Gastrocnemius medialis (tissue), 4 donors: ENCODE measurements at regions not wholly inside any gene's neighbourhood (a gene's known extent, or its start where the extent isn't known, plus 50 kb on each side); places are given as distances from the start of the nearest gene placed in this dataset.

Source experiments
- ATAC-seq, 2 donors: fragments of 150-250 bp; one replicate each; pipeline ENCODE4 v1.9.1; 2016
- DNase-seq, 2 donors: peaks; one replicate each; pipeline ENCODE4 v3.0.0-alpha.2; 2019
- H3K27ac ChIP-seq, 4 donors: fragments of 200-600 bp; sonication (generic); 1 replicate in 1 of 4; 2 replicates in 3 of 4; pipeline ENCODE4 v1.5.1; 2016 to 2018; ENCODE audit warnings: mild to moderate bottlenecking in 2 of 4, moderate library complexity in 1 of 4
- H3K27me3 ChIP-seq, 3 donors: fragments of 200-600 bp; sonication (generic) in 2 of 3; 1 replicate in 1 of 3; 2 replicates in 2 of 3; pipeline versions ENCODE4 v1.5.1 to v1.6.0; 2016 to 2019; ENCODE audit warnings: mild to moderate bottlenecking in 1 of 3, moderate library complexity in 1 of 3
- H3K36me3 ChIP-seq, 2 donors: fragments of 200-600 bp; sonication (generic) in 1 of 2; one replicate each; pipeline ENCODE4 v1.5.1; 2017 to 2018
- H3K4me1 ChIP-seq, 2 donors: fragments of 200-600 bp; sonication (generic) in 1 of 2; one replicate each; pipeline ENCODE4 v1.5.1; 2016 to 2017; ENCODE audit warnings: mild to moderate bottlenecking in 2 of 2
- H3K4me3 ChIP-seq, 4 donors: fragments of 200-600 bp; sonication (generic) in 3 of 4; 1 replicate in 1 of 4; 2 replicates in 3 of 4; pipeline ENCODE4 v1.5.1; 2016 to 2019; ENCODE audit warnings: mild to moderate bottlenecking in 2 of 4
- H3K9me3 ChIP-seq, 3 donors: fragments of 200-600 bp; sonication (generic) in 2 of 3; 1 replicate in 1 of 3; 2 replicates in 2 of 3; pipeline ENCODE4 v1.5.1; 2016 to 2019
- CTCF ChIP-seq, 5 experiments: fragments of 450-650 bp in 3 of 5; fragments of 200-600 bp in 2 of 5; sonication (generic) in 2 of 5; IDR thresholded peaks in 4 of 5; conservative IDR thresholded peaks in 1 of 5; 1 replicate in 4 of 5; 2 replicates in 1 of 5; pipeline ENCODE4 v1.5.1; 2016 to 2019; ENCODE audit warnings: antibody characterized with exemption in 5 of 5, mild to moderate bottlenecking in 3 of 5, moderate library complexity in 3 of 5
- POLR2A ChIP-seq, 2 donors: fragments of 450-650 bp; IDR thresholded peaks; one replicate each; pipeline ENCODE4 v1.6.1; 2017; ENCODE audit warnings: antibody characterized with exemption in 2 of 2, mild to moderate bottlenecking in 2 of 2, moderate library complexity in 2 of 2
- in situ Hi-C, 4 donors: fragments of 200-750 bp; cut with MboI; loops; one replicate each; pipeline versions ENCODE4 v1.15.0 to v1.8.0; 2017; ENCODE audit warnings: low sequenced_read_pairs in 4 of 4
- intact Hi-C: fragments of 100-400 bp; cut with DNase I; formaldehyde crosslinking; loops from one replicate; pipeline ENCODE4 v1.15.1; 2023; ENCODE audit warnings: low total_unique reads

DNA sequence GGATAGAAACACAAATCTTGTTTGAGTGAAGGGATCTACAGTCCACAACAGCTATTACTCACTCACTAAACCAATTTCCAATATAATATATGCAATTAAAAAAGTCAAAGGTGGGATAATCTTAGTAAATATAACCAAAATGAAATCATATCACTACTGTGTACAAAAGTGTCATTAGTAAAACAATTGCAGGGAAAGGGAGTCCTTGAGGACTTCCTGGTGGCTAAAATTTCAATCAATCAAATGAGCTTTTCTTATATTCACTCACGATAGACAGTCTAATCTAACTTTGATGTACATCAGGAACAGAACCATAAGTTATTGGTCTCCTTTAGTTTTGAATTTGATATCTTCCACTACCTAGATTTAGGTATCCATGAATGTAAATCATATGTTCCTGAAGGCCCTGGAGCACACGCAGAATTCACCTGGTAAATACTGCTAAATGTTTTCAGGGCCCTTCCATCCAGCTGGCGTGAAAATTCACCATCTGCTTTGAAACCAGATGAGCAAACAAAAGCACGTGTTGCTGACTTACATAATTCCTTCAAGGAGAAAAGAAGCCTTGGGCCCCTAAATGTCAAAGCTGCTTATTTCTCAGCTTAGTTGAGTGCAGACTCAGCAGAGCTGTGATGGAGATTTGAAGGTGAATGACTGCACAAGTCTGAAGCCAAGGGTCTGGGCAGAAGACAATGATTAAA, 159.3 kb upstream of the TMEM196 start:
- no peak for ATAC-seq
- Histone ChIP-seq H3K36me3 (no peaks in the 10 kb centered on the region), H3K27ac (no peak overlapping the region), H3K4me1 (no peaks in the 10 kb centered on the region), H3K27me3 (no peaks in the 10 kb centered on the region), H3K9me3 (no peaks in the 10 kb centered on the region), H3K4me3 (no peak overlapping the region)
- intact Hi-C loops (no loop called here), in situ Hi-C loops (no loop called here)
- DNase-seq: no peak
- TF ChIP-seq POLR2A (IDR thresholded peaks at IDR 0.05) (no peak), CTCF (IDR thresholded peaks at IDR 0.05 in 4 of 5, conservative IDR thresholded peaks at IDR 0.05 in 1 of 5) (no peak)

DNA sequence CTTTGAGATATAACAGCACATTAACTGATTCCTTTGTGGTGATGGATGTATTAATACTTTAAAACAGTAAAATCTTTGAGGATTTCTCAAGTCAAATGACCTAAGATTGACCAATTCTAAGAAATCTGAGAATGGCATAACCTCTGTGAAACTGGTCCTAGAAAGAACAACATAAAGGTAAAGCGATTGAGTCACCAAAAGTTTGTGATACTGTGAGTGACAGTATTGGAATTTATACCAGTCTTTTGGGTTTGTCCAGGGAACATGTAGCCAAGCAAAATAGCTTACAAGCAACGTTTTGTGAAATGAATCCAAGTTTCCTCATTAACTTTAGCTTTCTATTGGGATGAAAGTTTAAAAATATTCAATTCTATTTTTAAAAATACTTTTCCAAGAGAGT, 157.4 kb upstream of the TMEM196 start:
- H3K4me1 ChIP-seq: no peaks in the 10 kb centered on the region
- in situ Hi-C loops (no loop called here), intact Hi-C loops (no loop called here)
- ATAC-seq: no peak
- H3K27ac ChIP-seq: no peak overlapping the region
- DNase-seq: no peak
- H3K27me3 ChIP-seq: no peaks in the 10 kb centered on the region
- H3K4me3 ChIP-seq: no peak overlapping the region
- H3K36me3 ChIP-seq: no peaks in the 10 kb centered on the region
- no peaks in the 10 kb centered on the region for H3K9me3 ChIP-seq
- no peak for TF ChIP-seq POLR2A (IDR thresholded peaks at IDR 0.05)
- no peak for TF ChIP-seq CTCF (IDR thresholded peaks at IDR 0.05 in 4 of 5, conservative IDR thresholded peaks at IDR 0.05 in 1 of 5)

DNA sequence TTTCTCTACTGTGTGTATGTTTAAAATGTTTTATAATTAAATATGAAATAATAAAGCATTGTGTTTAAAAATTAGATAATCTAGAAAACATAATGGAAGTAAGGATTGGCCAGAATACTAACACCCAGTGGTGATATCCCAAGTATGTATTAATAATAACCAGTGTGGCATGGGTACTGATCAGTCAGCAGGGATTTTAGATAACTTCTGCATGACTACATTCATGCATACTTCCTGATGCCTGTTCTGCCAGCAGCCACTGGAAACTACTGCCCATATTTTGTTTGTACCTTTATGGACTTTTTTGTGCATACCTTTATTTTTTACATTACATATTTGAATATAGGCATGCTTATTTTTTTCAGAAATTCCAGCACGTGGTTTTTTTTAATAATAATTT, 156.6 kb upstream of the TMEM196 start:
- Histone ChIP-seq H3K27me3 (no peaks in the 10 kb centered on the region), H3K4me3 (no peak overlapping the region), H3K9me3 (no peaks in the 10 kb centered on the region), H3K4me1 (no peaks in the 10 kb centered on the region), H3K36me3 (no peaks in the 10 kb centered on the region), H3K27ac (no peak overlapping the region)
- intact Hi-C loops: no loop called here
- in situ Hi-C loops: no loop called here
- ATAC-seq (no peak), DNase-seq (no peak)
- TF ChIP-seq CTCF (IDR thresholded peaks at IDR 0.05 in 4 of 5, conservative IDR thresholded peaks at IDR 0.05 in 1 of 5) (no peak), POLR2A (IDR thresholded peaks at IDR 0.05) (no peak)

- ATAC-seq: no peak
- Histone ChIP-seq H3K36me3 (no peaks in the 10 kb centered on the region), H3K27me3 (no peaks in the 10 kb centered on the region), H3K4me3 (no peak overlapping the region), H3K9me3 (no peaks in the 10 kb centered on the region), H3K4me1 (no peaks in the 10 kb centered on the region), H3K27ac (no peak overlapping the region)
- intact Hi-C loops: no loop called here
- no peak for TF ChIP-seq POLR2A (IDR thresholded peaks at IDR 0.05)
- no peak for TF ChIP-seq CTCF (IDR thresholded peaks at IDR 0.05 in 4 of 5, conservative IDR thresholded peaks at IDR 0.05 in 1 of 5)
- in situ Hi-C loops: no loop called here
- DNase-seq: no peak
Observed at GRCh38 chr7:19928247-19928646, 154.8 kb upstream of the TMEM196 start.

GRCh38 chr7:19920705-19921104, 147.3 kb upstream of the TMEM196 start:
- ATAC-seq (no peak), DNase-seq (no peak)

More at GRCh38 chr7:19920705-19921104, 147.3 kb upstream of the TMEM196 start:
- Histone ChIP-seq H3K9me3 (no peaks in the 10 kb centered on the region), H3K4me3 (no peak overlapping the region), H3K27me3 (no peaks in the 10 kb centered on the region), H3K36me3 (no peaks in the 10 kb centered on the region), H3K27ac (no peak overlapping the region), H3K4me1 (no peaks in the 10 kb centered on the region)
- TF ChIP-seq CTCF (IDR thresholded peaks at IDR 0.05 in 4 of 5, conservative IDR thresholded peaks at IDR 0.05 in 1 of 5) (no peak), POLR2A (IDR thresholded peaks at IDR 0.05) (no peak)
- in situ Hi-C loops (no loop called here), intact Hi-C loops (no loop called here)
